ENCODE measurements at regions not wholly inside any gene's neighbourhood (a gene's known extent, or its start where the extent isn't known, plus 50 kb on each side); places are given as distances from the start of the nearest gene placed in this dataset.

DNA sequence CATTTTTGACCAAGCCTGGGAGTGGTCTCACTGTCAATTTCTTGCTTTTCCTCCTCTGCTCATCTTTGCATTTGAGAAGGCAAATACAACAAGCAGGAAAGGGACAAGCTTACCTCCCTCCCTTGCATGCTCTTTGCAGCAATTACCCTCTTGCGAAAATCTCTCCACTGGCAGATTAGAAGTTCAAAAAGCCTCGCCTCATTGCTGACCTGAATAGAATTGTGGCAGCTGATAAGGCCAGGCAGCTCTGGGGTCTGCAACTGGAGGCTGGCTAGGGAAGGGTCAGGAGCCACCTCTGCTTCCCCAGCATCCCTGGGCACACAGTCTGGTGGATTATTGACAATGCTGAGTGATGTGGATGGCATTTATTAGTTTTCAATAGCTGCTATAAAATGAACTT is 362.3 kb upstream of the KIF2A start:
- H3K4me1 ChIP-seq (ENCODE audit: control insufficient read depth, insufficient read depth, low read length): no peaks in the 10 kb centered on the region

DNA sequence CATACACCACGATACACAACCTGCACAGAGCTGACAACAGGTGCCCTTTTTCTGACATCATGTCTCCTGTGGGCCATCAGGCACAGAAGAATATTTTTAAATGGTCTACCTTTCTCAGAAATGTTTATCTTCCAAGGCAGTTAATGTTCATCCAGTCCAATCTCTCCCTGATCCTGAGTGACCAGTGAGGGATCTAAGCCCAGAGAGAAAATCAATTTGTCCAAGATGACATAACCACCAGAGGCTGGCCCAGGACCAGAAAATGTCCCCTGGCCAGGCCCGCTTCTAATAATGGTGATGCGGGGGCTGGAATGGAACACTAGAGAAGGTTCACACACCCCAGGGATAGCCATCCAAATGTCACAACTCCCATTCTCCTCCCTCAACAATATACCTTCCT is 357.9 kb upstream of the KIF2A start:
- H3K4me1 ChIP-seq (ENCODE audit: control insufficient read depth, insufficient read depth, low read length): no peaks in the 10 kb centered on the region
- H3K4me3 ChIP-seq (ENCODE audit: low read length): no peak overlapping the region
- DNase-seq (ENCODE audit: low read depth): no peak
- H3K9me3 ChIP-seq (ENCODE audit: control insufficient read depth, low read length): no peaks in the 10 kb centered on the region
- no peaks in the 10 kb centered on the region for H3K36me3 ChIP-seq (ENCODE audit: control insufficient read depth, insufficient read depth, low read length, severe bottlenecking)
- peaks cover 3% of the 10 kb centered on the region for H3K27me3 ChIP-seq (replicated peaks; ENCODE audit: control insufficient read depth, insufficient read depth, low read length)
- H3K9ac ChIP-seq (ENCODE audit: low read length): no peak overlapping the region

More for the DNA sequence above, 362.3 kb upstream of the KIF2A start:
- Histone ChIP-seq H3K36me3 (ENCODE audit: control insufficient read depth, insufficient read depth, low read length, severe bottlenecking) (no peaks in the 10 kb centered on the region), H3K4me3 (ENCODE audit: low read length) (no peak overlapping the region), H3K9me3 (ENCODE audit: control insufficient read depth, low read length) (no peaks in the 10 kb centered on the region), H3K9ac (ENCODE audit: low read length) (no peak overlapping the region), H3K27me3 (replicated peaks; ENCODE audit: control insufficient read depth, insufficient read depth, low read length) (peaks cover 13% of the 10 kb centered on the region)
- DNase-seq (ENCODE audit: low read depth): no peak

DNA sequence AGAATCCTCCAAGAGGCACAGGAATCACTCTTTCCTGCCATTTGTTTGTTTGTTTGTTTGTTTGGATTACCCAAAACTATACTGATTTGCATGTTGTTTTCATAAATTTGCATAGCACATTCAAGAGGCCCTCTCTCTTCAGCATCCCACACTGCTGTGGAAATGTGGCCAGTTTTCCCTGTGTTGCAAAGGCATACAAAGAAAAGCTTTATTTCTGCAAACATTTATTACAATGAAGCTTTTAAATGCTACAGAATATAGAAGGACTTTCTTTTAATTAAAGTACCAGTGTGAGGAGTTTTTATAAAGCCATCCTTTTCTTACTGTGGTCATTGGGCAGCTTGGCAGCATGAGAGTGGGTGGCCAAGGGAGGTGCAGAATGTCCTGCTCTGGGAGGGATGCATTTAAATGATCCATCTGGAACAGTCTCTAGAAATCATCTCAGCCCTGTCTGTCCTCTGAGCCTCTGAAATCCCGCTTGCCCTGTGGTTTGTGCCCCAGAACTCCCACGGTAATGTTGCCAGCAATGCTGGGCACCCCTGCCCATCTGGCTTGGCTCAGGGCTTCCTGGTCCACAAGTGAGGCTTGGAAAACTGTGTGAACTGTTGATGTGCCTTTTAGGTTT is 356.8 kb upstream of the KIF2A start:
- no peaks in the 10 kb centered on the region for H3K9me3 ChIP-seq (ENCODE audit: control insufficient read depth, low read length)
- no peak overlapping the region for H3K4me3 ChIP-seq (ENCODE audit: low read length)
- no peaks in the 10 kb centered on the region for H3K36me3 ChIP-seq (ENCODE audit: control insufficient read depth, insufficient read depth, low read length, severe bottlenecking)
- H3K4me1 ChIP-seq (ENCODE audit: control insufficient read depth, insufficient read depth, low read length): no peaks in the 10 kb centered on the region
- peaks cover 3% of the 10 kb centered on the region for H3K27me3 ChIP-seq (replicated peaks; ENCODE audit: control insufficient read depth, insufficient read depth, low read length)
- DNase-seq (ENCODE audit: low read depth): no peak
- H3K9ac ChIP-seq (ENCODE audit: low read length): no peak overlapping the region

DNA sequence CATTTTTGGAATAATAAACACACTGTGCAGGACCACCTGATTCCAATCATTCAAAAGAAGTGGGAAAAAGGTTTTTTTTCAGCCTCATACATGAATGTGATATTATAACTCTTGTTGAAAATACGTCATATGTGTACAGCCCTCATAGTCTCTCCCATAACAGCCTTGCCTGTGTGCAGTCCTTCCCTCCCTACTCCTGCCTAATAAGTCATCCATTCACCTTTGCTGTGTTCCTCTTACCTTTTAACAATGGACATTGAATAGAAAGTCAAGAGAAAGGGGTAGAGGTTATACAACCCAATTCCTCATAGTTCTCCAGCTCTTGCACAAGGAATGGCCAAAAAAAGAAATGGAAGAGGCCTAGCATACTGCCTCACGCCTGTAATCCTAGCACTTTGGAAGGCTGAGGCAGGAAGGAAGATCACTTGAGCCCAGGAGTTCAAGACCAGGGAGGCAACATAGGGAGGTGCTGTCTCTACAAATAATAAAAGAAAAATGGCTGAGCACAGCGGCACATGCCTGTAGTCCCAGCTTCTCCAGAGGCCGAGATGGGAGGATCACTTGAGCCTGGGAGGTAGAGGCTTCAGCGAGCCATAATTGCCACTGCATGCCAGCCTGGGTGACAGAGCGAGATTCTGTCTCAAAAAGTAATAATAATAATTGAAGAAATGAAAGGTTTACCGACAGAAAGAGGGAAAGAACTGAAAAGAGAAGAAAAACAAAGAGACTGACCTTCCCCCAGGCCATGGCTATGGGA is 356.1 kb upstream of the KIF2A start:
- Histone ChIP-seq H3K9me3 (ENCODE audit: control insufficient read depth, low read length) (no peaks in the 10 kb centered on the region), H3K36me3 (ENCODE audit: control insufficient read depth, insufficient read depth, low read length, severe bottlenecking) (no peaks in the 10 kb centered on the region), H3K4me3 (ENCODE audit: low read length) (no peak overlapping the region), H3K4me1 (ENCODE audit: control insufficient read depth, insufficient read depth, low read length) (no peaks in the 10 kb centered on the region), H3K9ac (ENCODE audit: low read length) (no peak overlapping the region), H3K27me3 (replicated peaks; ENCODE audit: control insufficient read depth, insufficient read depth, low read length) (peaks cover 3% of the 10 kb centered on the region)
- no peak for DNase-seq (ENCODE audit: low read depth)

DNA sequence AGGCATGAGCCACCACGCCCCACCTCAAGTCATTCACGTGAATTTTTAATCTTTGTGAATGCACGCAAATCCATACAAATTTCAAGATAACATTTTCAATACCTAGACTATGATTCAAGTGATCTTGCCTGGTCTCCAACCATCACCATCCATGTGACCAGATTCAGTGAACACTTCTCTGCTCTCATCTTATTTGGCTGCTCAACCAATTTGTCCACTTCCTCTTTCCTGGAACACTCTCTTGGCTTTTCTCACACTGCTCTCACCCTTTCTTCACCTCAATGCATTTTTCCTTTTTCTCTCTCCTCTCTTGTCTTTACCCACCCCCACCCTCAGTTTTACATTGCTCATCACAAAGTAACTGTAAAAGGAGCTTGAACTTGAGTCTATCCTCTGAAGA is 354.7 kb upstream of the KIF2A start:
- no peaks in the 10 kb centered on the region for H3K9me3 ChIP-seq (ENCODE audit: control insufficient read depth, low read length)
- no peak for DNase-seq (ENCODE audit: low read depth)
- no peak overlapping the region for H3K4me3 ChIP-seq (ENCODE audit: low read length)
- H3K27me3 ChIP-seq (replicated peaks; ENCODE audit: control insufficient read depth, insufficient read depth, low read length): peaks cover 3% of the 10 kb centered on the region
- no peak overlapping the region for H3K9ac ChIP-seq (ENCODE audit: low read length)
- H3K36me3 ChIP-seq (ENCODE audit: control insufficient read depth, insufficient read depth, low read length, severe bottlenecking): no peaks in the 10 kb centered on the region
- H3K4me1 ChIP-seq (ENCODE audit: control insufficient read depth, insufficient read depth, low read length): peaks cover 9% of the 10 kb centered on the region

DNA sequence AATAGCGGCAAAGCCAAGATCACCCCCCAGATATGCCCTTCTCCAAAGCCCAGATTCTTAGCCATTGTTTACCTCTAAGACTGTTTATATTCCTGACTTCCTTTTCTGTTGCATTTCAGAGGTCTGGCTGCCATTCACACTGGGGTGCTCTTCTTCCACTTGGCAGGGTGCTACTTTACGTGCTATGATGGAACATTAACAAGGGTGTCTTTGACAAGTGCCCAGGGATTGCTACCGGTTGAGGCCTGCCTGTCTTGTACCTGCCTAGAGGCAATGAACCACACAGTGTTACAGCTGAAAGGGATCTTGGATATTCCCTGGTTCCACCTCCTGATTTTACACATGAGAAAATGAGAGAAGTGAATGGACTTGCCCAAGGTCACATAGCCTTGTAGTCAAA is 352.1 kb upstream of the KIF2A start:
- no peaks in the 10 kb centered on the region for H3K9me3 ChIP-seq (ENCODE audit: control insufficient read depth, low read length)
- H3K9ac ChIP-seq (ENCODE audit: low read length): no peak overlapping the region
- H3K4me3 ChIP-seq (ENCODE audit: low read length): no peak overlapping the region
- H3K4me1 ChIP-seq (ENCODE audit: control insufficient read depth, insufficient read depth, low read length): peaks cover 9% of the 10 kb centered on the region
- H3K27me3 ChIP-seq (replicated peaks; ENCODE audit: control insufficient read depth, insufficient read depth, low read length): no peaks in the 10 kb centered on the region
- no peaks in the 10 kb centered on the region for H3K36me3 ChIP-seq (ENCODE audit: control insufficient read depth, insufficient read depth, low read length, severe bottlenecking)
- no peak for DNase-seq (ENCODE audit: low read depth)

DNA sequence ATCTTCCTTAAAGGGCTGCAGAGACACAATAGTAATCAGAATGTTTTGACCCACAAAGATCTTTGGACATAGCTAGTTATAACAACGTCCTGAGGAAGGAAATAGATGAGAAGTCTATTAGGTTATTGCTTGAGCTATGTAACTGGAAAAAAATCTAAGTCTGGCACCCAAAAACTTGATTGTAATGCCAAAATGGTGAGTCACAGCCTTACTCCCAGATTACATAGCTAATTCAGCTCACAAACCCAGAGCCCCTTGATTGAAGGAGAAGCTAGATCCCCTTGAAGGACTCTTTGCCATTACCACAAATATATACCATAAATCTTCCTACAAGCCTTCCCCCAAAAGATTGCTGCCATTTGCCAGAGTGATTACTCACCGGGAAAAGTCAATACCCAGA is 341.8 kb upstream of the KIF2A start:
- H3K9me3 ChIP-seq (ENCODE audit: control insufficient read depth, low read length): no peaks in the 10 kb centered on the region
- DNase-seq (ENCODE audit: low read depth): peak; percentile 54
- no peaks in the 10 kb centered on the region for H3K27me3 ChIP-seq (replicated peaks; ENCODE audit: control insufficient read depth, insufficient read depth, low read length)
- H3K4me3 ChIP-seq (ENCODE audit: low read length): no peak overlapping the region
- H3K9ac ChIP-seq (ENCODE audit: low read length): no peak overlapping the region
- H3K4me1 ChIP-seq (ENCODE audit: control insufficient read depth, insufficient read depth, low read length): peaks cover 13% of the 10 kb centered on the region
- no peaks in the 10 kb centered on the region for H3K36me3 ChIP-seq (ENCODE audit: control insufficient read depth, insufficient read depth, low read length, severe bottlenecking)

DNA sequence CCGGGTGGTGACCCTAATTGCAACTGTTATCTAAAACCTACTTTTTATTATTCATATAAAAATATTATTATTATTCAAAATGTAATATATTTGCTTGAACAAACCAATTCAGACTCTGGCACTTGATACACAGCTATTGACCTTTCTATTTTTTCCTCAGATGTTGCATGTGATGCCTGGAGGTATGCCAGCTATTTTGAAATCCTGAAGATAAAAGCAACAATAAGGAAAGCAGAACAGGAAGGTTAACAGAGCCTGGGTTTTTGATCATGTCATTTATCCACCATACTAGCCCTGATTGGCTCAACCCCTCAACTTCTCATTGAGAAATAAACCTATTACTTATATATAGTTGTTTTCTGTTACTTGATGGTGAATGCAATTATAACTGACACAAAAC is 340.9 kb upstream of the KIF2A start:
- Histone ChIP-seq H3K4me1 (ENCODE audit: control insufficient read depth, insufficient read depth, low read length) (peaks cover 16% of the 10 kb centered on the region), H3K36me3 (ENCODE audit: control insufficient read depth, insufficient read depth, low read length, severe bottlenecking) (no peaks in the 10 kb centered on the region), H3K9ac (ENCODE audit: low read length) (no peak overlapping the region), H3K4me3 (ENCODE audit: low read length) (no peak overlapping the region), H3K9me3 (ENCODE audit: control insufficient read depth, low read length) (no peaks in the 10 kb centered on the region), H3K27me3 (replicated peaks; ENCODE audit: control insufficient read depth, insufficient read depth, low read length) (no peaks in the 10 kb centered on the region)
- peak; percentile 51 for DNase-seq (ENCODE audit: low read depth)

DNA sequence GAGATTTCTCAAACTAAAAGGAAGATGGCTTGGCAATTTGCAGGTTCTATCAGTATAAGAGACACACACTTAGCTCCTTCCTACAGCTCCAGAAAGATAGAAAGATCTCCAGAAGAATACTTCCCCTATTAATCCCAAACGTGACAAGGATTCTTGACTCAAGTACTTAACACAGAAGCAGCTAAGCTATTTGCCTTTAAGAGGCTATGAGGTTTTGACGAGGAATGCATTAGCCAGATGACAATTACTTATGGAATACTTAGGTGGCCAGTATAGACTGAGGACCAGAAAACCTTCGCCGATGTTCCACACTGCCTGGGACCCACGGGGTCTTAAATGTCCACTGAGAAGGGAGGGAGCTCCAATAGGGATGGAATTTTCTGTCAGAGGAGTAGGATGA is 340.5 kb upstream of the KIF2A start:
- no peaks in the 10 kb centered on the region for H3K9me3 ChIP-seq (ENCODE audit: control insufficient read depth, low read length)
- no peaks in the 10 kb centered on the region for H3K36me3 ChIP-seq (ENCODE audit: control insufficient read depth, insufficient read depth, low read length, severe bottlenecking)
- H3K9ac ChIP-seq (ENCODE audit: low read length): no peak overlapping the region
- peaks cover 16% of the 10 kb centered on the region for H3K4me1 ChIP-seq (ENCODE audit: control insufficient read depth, insufficient read depth, low read length)
- DNase-seq (ENCODE audit: low read depth): no peak
- H3K27me3 ChIP-seq (replicated peaks; ENCODE audit: control insufficient read depth, insufficient read depth, low read length): no peaks in the 10 kb centered on the region
- H3K4me3 ChIP-seq (ENCODE audit: low read length): no peak overlapping the region

DNA sequence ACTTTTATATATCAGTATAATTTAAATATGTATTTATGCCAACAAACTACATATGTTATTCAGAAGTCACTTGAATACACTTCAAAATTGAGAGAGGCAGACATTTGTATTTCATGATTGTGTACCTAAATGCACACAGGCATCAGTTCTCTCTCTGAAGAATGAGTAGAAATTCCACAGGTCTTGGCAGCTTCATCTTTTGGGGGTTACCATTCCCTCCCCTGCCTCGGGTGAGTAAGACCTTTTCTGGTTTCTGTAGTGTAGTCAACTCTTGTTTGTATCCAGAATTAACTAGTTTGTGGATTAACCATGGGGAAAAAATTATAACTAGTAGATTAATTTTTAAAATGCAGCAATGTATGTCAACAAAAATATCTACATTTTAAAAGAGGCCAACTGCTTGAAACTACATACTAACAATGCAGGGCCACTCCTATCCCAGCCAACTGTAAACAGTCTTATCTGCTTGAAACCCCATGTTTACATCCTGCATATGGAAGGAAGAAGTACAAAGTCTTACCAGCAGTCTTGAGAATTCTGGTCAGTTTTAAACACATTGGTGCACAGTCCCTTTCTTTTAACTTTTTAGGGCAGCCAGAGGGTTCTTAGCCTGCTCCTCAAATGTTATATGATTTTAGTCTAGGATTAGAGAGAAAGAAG is 339.6 kb upstream of the KIF2A start:
- no peaks in the 10 kb centered on the region for H3K9me3 ChIP-seq (ENCODE audit: control insufficient read depth, low read length)
- H3K9ac ChIP-seq (ENCODE audit: low read length): no peak overlapping the region
- peaks cover 16% of the 10 kb centered on the region for H3K4me1 ChIP-seq (ENCODE audit: control insufficient read depth, insufficient read depth, low read length)
- H3K4me3 ChIP-seq (ENCODE audit: low read length): no peak overlapping the region
- no peaks in the 10 kb centered on the region for H3K36me3 ChIP-seq (ENCODE audit: control insufficient read depth, insufficient read depth, low read length, severe bottlenecking)
- DNase-seq (ENCODE audit: low read depth): no peak
- no peaks in the 10 kb centered on the region for H3K27me3 ChIP-seq (replicated peaks; ENCODE audit: control insufficient read depth, insufficient read depth, low read length)

DNA sequence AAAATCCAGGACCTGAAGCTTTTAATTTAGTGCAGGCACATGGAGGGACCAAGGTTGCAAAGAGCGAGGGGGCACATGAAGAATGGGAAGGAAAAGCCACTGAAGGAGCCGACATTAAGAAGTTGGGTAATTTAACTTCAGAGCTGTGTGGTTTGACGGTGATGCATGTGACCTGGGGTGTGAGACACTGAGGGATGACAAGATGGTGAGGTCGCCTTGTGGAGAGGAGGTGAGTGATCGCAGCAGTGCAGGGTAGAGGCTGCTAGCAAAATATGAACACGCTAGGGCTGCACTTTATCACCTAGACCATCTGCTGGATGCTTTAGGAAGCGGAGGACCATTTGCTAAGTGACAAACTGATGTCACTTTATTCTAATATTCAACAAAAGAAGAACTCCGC is 339.0 kb upstream of the KIF2A start:
- peaks cover 16% of the 10 kb centered on the region for H3K4me1 ChIP-seq (ENCODE audit: control insufficient read depth, insufficient read depth, low read length)
- H3K4me3 ChIP-seq (ENCODE audit: low read length): no peak overlapping the region
- no peaks in the 10 kb centered on the region for H3K27me3 ChIP-seq (replicated peaks; ENCODE audit: control insufficient read depth, insufficient read depth, low read length)
- no peak for DNase-seq (ENCODE audit: low read depth)
- no peaks in the 10 kb centered on the region for H3K9me3 ChIP-seq (ENCODE audit: control insufficient read depth, low read length)
- H3K36me3 ChIP-seq (ENCODE audit: control insufficient read depth, insufficient read depth, low read length, severe bottlenecking): no peaks in the 10 kb centered on the region
- no peak overlapping the region for H3K9ac ChIP-seq (ENCODE audit: low read length)

All from adipocyte (in vitro differentiated cells).